Kidney epithelial cell (primary cell): ENCODE measurements at regions not wholly inside any gene's neighbourhood (a gene's known extent, or its start where the extent isn't known, plus 50 kb on each side); places are given as distances from the start of the nearest gene placed in this dataset.

ENCODE experiments used
- DNase-seq: peaks from one replicate; pipeline ENCODE4 v3.0.0-alpha.2; 2010; ENCODE audit warnings: low read depth
- H3K27me3 ChIP-seq: 2 replicates; pipeline ENCODE4 v1.6.0; 2011; ENCODE audit warnings: low read length; ENCODE audit not compliant: control insufficient read depth, insufficient read depth
- H3K36me3 ChIP-seq: 2 replicates; pipeline ENCODE4 v1.5.1; 2011; ENCODE audit warnings: low read length; ENCODE audit not compliant: control insufficient read depth, insufficient read depth
- H3K4me3 ChIP-seq: 2 replicates; pipeline ENCODE4 v1.5.1; 2011; ENCODE audit warnings: low read depth, mild to moderate bottlenecking, control low read depth, low read length
- TF ChIP-seq, protein P1 (sequence below): IDR thresholded peaks from 2 replicates; pipeline ENCODE4 v1.5.1; 2011; ENCODE audit warnings: mild to moderate bottlenecking, moderate library complexity, low read length, control low read depth, inconsistent platforms; ENCODE audit not compliant: insufficient read depth, poor library complexity, severe bottlenecking

GRCh38 chr10:91046869-91047268, 126.0 kb upstream of the ANKRD1 start:
- peaks cover 2% of the 10 kb centered on the region for H3K27me3 ChIP-seq

DNA sequence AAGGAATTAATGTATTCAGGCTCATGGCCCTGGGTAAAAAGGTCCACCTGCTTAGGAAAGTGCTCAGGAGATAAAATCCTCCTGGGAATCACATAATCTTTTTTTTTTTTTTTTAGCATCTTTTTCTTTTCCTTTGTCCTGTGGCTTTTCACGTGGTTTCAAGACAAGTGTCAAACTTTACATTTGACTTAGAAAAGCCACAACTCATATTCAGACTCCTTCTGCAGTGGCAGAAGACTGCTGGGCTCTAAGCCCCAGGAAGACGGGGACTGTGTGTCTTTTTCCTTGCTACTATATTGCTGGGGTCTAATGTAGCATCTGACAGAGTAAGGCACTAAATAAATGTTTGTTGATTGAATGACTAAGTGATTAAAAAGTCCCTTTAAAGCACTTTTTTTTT, 127.5 kb upstream of the ANKRD1 start:
- Histone ChIP-seq H3K36me3 (no peaks in the 10 kb centered on the region), H3K27me3 (peaks cover 2% of the 10 kb centered on the region), H3K4me3 (no peak overlapping the region)
- TF ChIP-seq, protein P1, sequence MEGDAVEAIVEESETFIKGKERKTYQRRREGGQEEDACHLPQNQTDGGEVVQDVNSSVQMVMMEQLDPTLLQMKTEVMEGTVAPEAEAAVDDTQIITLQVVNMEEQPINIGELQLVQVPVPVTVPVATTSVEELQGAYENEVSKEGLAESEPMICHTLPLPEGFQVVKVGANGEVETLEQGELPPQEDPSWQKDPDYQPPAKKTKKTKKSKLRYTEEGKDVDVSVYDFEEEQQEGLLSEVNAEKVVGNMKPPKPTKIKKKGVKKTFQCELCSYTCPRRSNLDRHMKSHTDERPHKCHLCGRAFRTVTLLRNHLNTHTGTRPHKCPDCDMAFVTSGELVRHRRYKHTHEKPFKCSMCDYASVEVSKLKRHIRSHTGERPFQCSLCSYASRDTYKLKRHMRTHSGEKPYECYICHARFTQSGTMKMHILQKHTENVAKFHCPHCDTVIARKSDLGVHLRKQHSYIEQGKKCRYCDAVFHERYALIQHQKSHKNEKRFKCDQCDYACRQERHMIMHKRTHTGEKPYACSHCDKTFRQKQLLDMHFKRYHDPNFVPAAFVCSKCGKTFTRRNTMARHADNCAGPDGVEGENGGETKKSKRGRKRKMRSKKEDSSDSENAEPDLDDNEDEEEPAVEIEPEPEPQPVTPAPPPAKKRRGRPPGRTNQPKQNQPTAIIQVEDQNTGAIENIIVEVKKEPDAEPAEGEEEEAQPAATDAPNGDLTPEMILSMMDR: no peak
- no peak for DNase-seq

More at GRCh38 chr10:91046869-91047268, 126.0 kb upstream of the ANKRD1 start:
- TF ChIP-seq, protein P1: no peak
- Histone ChIP-seq H3K4me3 (no peak overlapping the region), H3K36me3 (no peaks in the 10 kb centered on the region)
- no peak for DNase-seq

DNA sequence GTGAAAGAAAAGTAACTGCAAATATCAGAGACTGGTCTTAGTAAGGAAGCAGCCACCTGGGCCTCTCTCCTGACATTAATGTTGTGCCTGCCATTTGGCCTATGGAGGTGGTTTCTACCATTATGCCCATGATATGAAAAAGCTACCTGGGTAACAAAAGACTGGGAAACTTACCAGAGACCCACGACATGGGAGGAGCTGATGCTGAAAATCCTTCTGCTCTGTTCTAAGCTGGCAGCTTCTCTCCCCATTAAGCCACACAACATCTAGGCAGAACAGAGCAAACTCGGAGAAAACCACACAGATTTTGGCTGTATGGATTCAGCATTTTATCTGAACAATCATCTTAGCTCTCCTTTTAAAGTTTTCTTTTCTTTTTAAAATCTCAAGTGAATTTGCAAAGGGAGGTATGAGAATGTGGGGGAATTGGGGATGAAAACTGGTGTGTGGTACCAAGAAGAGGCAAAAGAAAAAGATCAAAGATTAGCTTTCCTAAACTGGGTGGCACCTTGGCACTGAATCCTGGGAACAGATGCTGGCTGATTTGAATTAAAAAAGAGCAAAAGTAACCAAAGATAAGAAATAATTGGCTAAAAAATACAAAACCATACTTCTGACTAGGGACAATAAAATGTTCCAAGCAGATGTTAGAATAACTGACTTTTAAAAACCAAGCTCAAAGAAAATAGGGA, 128.6 kb upstream of the ANKRD1 start:
- DNase-seq: no peak
- TF ChIP-seq, protein P1: no peak
- peaks cover 2% of the 10 kb centered on the region for H3K27me3 ChIP-seq
- H3K36me3 ChIP-seq: no peaks in the 10 kb centered on the region
- H3K4me3 ChIP-seq: no peak overlapping the region

GRCh38 chr10:91049988-91050360, 129.1 kb upstream of the ANKRD1 start:
- TF ChIP-seq, protein P1: no peak
- H3K27me3 ChIP-seq: peaks cover 2% of the 10 kb centered on the region
- H3K4me3 ChIP-seq: no peak overlapping the region
- no peak for DNase-seq
- H3K36me3 ChIP-seq: no peaks in the 10 kb centered on the region

GRCh38 chr10:91050371-91051034, 129.6 kb upstream of the ANKRD1 start:
- no peak for DNase-seq
- peaks cover 2% of the 10 kb centered on the region for H3K27me3 ChIP-seq

More at GRCh38 chr10:91050371-91051034, 129.6 kb upstream of the ANKRD1 start:
- TF ChIP-seq, protein P1: no peak
- no peak overlapping the region for H3K4me3 ChIP-seq
- H3K36me3 ChIP-seq: no peaks in the 10 kb centered on the region
